ENCODE measurements at regions not wholly inside any gene's neighbourhood (a gene's known extent, or its start where the extent isn't known, plus 50 kb on each side); places are given as distances from the start of the nearest gene placed in this dataset.

DNA sequence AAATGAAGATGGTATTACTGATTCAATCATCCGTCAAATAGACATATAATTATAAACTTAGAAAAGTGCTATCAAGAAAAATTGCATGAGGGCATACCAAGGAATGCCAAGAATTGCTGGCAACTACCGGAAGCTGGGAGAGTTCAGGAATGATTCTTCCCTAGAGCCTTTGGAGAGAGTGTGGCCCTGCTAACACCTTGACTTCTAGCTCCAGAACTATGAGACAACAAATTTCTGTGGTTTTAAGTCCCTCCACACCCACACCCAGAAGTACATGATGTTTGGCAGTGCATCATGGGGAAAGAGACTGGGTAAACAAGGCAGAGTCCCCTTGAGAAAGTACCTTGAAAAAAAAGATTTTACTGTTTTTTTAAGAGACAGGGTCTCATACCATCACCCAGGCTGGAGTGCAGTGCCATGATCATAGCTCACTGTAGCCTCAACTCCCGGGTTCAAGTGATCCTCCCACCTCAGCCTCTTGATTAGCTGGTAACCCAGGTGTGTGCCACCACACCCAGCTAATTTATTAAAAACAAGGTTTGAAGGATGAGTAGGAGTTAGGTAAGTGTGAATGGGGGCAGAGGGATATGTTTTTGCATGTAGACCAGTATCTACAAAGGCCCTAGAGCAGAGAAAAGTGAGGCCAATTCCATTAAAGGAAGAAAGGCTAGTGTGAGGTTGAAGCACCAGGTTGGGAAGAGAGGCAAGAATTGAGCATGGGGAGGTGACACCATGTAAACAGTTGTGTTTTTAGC lies 53.1 kb downstream of the GSX2 start:
- DNase-seq (ENCODE audit: low read depth in 2 of 2) = peak; percentile 64 to 68
- TF ChIP-seq, protein P1, sequence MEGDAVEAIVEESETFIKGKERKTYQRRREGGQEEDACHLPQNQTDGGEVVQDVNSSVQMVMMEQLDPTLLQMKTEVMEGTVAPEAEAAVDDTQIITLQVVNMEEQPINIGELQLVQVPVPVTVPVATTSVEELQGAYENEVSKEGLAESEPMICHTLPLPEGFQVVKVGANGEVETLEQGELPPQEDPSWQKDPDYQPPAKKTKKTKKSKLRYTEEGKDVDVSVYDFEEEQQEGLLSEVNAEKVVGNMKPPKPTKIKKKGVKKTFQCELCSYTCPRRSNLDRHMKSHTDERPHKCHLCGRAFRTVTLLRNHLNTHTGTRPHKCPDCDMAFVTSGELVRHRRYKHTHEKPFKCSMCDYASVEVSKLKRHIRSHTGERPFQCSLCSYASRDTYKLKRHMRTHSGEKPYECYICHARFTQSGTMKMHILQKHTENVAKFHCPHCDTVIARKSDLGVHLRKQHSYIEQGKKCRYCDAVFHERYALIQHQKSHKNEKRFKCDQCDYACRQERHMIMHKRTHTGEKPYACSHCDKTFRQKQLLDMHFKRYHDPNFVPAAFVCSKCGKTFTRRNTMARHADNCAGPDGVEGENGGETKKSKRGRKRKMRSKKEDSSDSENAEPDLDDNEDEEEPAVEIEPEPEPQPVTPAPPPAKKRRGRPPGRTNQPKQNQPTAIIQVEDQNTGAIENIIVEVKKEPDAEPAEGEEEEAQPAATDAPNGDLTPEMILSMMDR (IDR thresholded peaks at IDR 0.05; ENCODE audit: low read depth, low read length) = no peak
- H3K4me3 ChIP-seq (replicated peaks in 1 of 2; ENCODE audit: low read depth in 2 of 2, low read length in 2 of 2) = no peak overlapping the region

- no peak for DNase-seq (ENCODE audit: low read depth in 2 of 2)
- TF ChIP-seq, protein P1 (IDR thresholded peaks at IDR 0.05; ENCODE audit: low read depth, low read length) = no peak
- H3K4me3 ChIP-seq (replicated peaks in 1 of 2; ENCODE audit: low read depth in 2 of 2, low read length in 2 of 2) = no peak overlapping the region
Measured at GRCh38 chr4:54155936-54156335, 56.0 kb downstream of the GSX2 start.

- TF ChIP-seq, protein P1 (IDR thresholded peaks at IDR 0.05; ENCODE audit: low read depth, low read length) = no peak
- DNase-seq (ENCODE audit: low read depth in 2 of 2) = no peak
- no peak overlapping the region for H3K4me3 ChIP-seq (replicated peaks in 1 of 2; ENCODE audit: low read depth in 2 of 2, low read length in 2 of 2)
Measured at GRCh38 chr4:54157606-54158005, 57.6 kb downstream of the GSX2 start.

DNA sequence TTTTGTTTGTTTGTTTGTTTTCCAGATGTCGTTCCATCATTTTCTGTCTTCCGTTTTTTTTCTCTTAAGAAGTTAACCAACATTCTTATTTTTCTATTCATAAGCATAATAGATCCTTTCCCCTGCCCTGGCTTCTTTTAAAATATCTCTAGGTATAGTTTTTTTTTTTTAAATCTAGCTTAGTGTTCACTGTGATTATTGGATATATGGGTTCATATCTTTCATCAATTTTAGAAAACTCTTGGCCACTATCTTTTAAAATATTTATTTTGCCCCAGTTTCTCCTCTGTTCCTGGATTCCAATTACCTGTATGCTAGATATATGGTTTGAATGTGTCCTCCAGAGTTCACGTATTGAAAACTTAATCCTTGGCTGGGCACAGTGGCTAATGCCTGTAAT lies 59.6 kb downstream of the GSX2 start:
- DNase-seq (ENCODE audit: low read depth in 2 of 2) = no peak
- H3K4me3 ChIP-seq (replicated peaks in 1 of 2; ENCODE audit: low read depth in 2 of 2, low read length in 2 of 2) = no peak overlapping the region
- TF ChIP-seq, protein P1 (IDR thresholded peaks at IDR 0.05; ENCODE audit: low read depth, low read length) = no peak

DNA sequence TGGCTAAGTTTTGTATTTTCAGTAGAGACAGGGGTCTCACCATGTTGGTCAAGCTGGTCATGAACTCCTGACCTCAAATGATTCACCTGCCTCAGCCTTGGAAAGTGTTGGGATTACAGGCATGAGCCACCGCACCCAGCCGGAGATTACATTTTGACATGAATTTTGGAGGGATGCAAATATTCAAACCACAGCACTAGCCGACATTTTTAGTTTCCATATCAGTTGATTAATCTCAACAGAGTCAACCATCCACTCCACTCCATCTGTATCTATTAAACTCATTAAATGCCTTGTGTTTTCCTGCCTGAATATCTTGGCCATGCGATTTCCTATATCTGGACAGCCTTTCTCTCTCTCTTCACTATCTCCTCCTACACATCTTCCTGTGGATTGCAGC lies 64.1 kb upstream of the PDGFRA start:
- DNase-seq (ENCODE audit: low read depth in 2 of 2) = no peak
- TF ChIP-seq, protein P1 (IDR thresholded peaks at IDR 0.05; ENCODE audit: low read depth, low read length) = no peak
- H3K4me3 ChIP-seq (replicated peaks in 1 of 2; ENCODE audit: low read depth in 2 of 2, low read length in 2 of 2) = no peak overlapping the region

- no peak overlapping the region for H3K4me3 ChIP-seq (replicated peaks in 1 of 2; ENCODE audit: low read depth in 2 of 2, low read length in 2 of 2)
- TF ChIP-seq, protein P1 (IDR thresholded peaks at IDR 0.05; ENCODE audit: low read depth, low read length) = peak; percentile 21
- DNase-seq (ENCODE audit: low read depth in 2 of 2) = peak; percentile 90 to 96
Measured at GRCh38 chr4:54165438-54165837, 63.7 kb upstream of the PDGFRA start.

DNA sequence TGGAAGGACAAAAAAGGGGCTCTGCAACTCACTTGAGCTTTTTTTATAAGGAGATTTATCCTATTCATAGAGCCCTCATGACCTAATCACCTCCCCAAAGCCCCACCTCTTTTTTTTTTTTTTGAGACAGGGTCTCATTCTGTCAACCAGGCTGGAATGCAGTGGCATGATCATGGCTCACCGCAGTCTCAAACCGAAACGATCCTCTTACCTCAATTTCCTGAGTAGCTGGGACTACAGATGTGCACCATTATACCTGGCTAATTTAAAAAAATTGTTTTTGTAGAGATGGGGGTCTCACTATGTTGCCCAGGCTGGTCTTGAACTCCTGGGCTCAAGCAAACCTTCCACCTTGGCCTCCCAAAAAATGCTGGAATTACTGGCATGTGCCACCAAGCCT lies 61.6 kb upstream of the PDGFRA start:
- H3K4me3 ChIP-seq (replicated peaks in 1 of 2; ENCODE audit: low read depth in 2 of 2, low read length in 2 of 2) = no peak overlapping the region
- DNase-seq (ENCODE audit: low read depth in 2 of 2) = no peak
- TF ChIP-seq, protein P1 (IDR thresholded peaks at IDR 0.05; ENCODE audit: low read depth, low read length) = no peak
